Body of pancreas (tissue), 4 donors: ENCODE measurements at regions not wholly inside any gene's neighbourhood (a gene's known extent, or its start where the extent isn't known, plus 50 kb on each side); places are given as distances from the start of the nearest gene placed in this dataset.

Experiments
- POLR2A ChIP-seq, 3 donors: fragments of 450-650 bp; IDR thresholded peaks; one replicate each; pipeline ENCODE4 v1.6.1; 2016; ENCODE audit warnings: antibody characterized with exemption in 3 of 3, mild to moderate bottlenecking in 2 of 3
- TF ChIP-seq, protein P1 (sequence below), 7 experiments: fragments of 450-650 bp in 4 of 7; fragments of 200-600 bp in 3 of 7; sonication (generic) in 3 of 7; IDR thresholded peaks; one replicate each; pipeline ENCODE4 v1.5.1; 2016 to 2019; ENCODE audit warnings: antibody characterized with exemption in 7 of 7

DNA sequence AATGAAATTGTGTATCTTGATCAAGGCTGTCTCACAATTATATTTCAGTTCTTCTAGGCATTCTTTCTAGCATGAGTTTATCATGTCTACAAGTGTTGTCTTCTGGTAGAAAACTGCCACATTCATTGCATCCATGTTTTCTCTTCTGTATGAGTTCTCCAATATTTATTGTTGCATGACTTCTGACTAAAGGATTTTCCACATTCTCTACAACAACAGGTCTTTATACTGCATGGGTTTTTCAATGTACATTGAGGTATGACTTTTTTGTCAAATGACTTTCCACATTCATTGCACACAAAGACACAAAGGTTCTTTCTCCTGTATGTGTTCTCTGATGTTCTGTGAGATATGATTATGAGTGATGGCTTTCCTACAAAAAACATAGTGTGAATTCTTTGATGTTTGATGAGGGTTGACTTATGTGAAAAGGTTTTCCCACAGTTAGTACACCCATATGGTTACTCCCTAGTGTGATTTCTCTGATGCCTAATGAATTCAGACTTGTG is 890.6 kb upstream of the CNTN5 start:
- TF ChIP-seq, protein P1, sequence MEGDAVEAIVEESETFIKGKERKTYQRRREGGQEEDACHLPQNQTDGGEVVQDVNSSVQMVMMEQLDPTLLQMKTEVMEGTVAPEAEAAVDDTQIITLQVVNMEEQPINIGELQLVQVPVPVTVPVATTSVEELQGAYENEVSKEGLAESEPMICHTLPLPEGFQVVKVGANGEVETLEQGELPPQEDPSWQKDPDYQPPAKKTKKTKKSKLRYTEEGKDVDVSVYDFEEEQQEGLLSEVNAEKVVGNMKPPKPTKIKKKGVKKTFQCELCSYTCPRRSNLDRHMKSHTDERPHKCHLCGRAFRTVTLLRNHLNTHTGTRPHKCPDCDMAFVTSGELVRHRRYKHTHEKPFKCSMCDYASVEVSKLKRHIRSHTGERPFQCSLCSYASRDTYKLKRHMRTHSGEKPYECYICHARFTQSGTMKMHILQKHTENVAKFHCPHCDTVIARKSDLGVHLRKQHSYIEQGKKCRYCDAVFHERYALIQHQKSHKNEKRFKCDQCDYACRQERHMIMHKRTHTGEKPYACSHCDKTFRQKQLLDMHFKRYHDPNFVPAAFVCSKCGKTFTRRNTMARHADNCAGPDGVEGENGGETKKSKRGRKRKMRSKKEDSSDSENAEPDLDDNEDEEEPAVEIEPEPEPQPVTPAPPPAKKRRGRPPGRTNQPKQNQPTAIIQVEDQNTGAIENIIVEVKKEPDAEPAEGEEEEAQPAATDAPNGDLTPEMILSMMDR (IDR thresholded peaks at IDR 0.05): no peak
- no peak for TF ChIP-seq POLR2A (IDR thresholded peaks at IDR 0.05)
